ENCODE measurements at regions not wholly inside any gene's neighbourhood (a gene's known extent, or its start where the extent isn't known, plus 50 kb on each side); places are given as distances from the start of the nearest gene placed in this dataset.

DNA sequence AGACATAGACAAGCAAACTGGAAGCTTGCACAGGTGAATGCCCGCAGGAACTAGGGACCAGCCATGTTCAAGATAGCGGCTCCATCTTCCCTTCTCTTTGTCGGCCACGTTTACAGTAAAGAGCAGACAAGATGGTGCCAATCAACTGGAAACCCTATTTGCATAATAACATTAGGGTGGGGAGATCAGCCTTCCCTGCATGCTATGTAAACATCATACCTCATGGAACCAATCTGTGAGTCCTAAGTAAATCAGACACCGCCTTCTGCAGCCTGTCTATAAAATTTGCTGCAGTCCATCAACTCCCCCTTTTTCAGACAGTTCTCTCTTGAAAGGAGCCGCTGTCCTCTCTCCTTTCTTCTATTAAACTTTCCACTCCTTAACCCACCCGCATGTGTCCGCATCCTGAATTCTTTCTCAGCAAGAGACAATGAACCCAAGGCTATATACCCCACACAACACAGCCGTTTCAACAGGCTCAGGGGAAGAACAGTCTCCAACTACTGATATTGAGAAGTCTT lies 384.4 kb downstream of the EIPR1 start:
- DNase-seq (ENCODE audit: low read depth): no peak

DNA sequence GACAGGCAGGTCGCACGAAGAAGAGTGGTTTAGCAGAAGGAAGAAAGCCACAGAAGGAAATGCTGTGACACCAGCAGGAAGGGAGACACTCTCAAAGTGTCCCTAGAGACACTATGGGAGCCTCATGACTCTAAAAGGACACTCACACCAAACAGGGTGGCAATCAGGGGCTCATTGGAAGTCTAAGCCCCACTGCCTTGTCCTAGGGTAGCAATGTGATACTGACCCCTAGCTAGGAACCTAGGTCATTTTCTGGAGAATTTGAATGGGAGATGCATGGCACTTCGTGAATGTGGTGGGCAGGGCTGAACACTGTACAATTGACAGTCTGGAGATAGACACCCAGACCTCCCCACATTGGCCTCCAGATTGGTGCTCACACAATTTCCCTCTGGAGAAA lies 385.0 kb downstream of the EIPR1 start:
- DNase-seq (ENCODE audit: low read depth): no peak

DNA sequence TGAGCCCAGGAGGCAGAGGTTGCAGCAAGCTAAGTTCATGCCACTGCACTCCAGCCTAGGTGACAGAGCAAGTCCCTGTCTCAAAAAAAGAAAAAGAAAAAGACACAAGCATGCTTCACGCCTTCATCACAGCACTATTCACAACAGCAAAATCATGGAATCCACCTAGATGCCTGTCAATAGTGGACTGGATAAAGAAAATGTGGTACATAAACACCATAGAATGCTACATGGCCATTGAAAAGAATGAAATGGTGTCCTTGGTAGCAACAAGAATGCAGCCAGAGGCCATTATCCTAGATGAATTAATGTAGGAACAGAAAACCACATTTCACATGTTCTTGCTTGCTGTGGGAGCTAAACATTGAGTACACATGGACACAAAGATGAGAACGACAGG lies 392.6 kb downstream of the EIPR1 start:
- no peak for DNase-seq (ENCODE audit: low read depth)

DNA sequence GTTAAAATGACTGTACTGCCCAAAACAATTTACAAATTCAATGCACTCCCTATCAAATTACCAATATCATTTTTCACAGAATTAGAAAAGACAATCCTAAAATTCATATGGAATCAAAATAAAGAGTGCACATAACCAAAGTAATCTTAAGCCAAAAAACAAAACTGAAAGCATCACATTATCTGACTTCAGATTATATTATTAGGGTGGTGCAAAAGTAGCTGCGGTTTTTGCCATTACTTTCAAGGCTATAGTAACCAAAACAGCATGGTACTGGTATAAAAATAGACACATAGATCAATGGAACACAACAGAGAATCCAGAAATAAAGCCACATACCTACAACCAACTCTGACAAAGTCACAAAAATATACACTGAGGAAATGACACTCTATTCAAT lies 396.6 kb downstream of the EIPR1 start:
- DNase-seq (ENCODE audit: low read depth): no peak

DNA sequence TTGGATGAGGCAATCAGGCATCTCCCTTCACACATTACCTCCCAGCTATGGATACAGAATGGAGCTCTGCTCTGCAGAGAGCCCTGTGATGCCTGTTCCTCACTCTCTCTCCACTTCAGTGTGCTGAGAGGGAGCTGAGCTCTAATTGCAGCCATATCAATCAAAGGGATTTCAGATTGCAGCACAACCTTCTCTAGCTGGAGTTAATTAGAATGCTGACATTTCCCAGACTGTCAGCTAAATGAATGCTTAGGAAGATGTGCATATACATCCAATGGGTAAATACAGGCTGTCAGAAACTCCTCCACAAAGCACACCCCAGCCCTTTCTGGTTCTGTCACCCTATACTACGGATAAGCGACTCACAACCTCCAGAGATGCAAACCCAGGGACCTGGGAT lies 402.6 kb downstream of the EIPR1 start:
- no peak for DNase-seq (ENCODE audit: low read depth)

DNA sequence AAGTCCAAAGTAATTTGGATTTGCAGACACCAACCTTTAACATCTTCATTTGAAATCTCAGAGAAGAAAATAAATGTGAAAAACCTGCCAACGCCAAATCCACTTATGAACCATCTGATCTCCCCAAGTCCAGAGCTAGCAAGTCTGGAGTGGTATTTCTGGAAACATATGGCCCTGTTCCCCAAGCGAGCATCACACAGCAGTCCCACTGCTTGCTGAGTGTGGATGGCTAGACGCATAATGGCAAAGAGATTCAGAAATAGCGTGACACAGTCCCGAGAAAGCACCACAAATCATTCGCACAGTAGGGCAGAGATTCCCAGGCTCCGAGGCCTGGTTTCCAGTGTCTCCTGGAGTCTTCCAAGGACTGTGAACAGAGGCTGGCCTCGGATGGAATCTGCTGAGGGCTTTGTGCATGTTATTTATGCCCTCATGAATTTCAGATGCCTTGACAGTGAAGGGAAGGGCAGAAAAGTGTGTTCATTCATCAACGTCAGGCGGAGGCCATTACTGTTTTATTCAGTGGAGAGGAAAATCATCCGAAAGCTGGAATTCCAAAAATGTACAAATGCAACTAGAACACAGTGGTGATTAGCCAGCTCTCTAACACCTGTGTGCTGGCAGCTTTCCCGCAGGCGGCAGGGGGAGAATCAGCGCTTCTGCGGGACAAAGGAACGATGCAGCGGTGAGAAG lies 417.0 kb downstream of the EIPR1 start:
- DNase-seq (ENCODE audit: low read depth): no peak

DNA sequence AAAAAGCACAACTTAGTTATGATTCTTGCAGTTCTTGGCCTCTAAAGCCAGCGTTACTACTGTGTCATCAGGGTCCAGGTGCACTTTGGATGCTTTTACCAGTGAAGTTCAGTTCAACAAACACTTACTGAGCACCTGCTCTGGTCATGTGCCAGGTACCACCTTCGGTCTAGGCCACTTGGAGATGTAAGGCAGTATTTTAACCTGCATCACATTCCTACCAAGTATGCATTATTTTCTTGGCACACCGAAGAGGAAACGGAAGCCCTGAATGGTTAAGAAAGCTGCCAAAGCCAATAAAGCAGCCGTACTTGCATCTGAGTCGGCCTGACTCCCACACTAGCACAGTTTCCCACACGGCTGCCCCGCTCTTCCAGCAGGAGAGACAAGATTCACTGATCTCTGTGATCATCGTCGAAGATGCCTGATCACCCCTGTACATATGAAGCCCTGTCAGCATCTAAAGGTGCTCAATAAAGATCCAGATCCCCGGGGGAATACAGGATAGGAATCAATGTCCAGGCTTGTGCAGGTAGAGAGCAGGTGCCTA lies 427.1 kb downstream of the EIPR1 start:
- no peak for DNase-seq (ENCODE audit: low read depth)

DNA sequence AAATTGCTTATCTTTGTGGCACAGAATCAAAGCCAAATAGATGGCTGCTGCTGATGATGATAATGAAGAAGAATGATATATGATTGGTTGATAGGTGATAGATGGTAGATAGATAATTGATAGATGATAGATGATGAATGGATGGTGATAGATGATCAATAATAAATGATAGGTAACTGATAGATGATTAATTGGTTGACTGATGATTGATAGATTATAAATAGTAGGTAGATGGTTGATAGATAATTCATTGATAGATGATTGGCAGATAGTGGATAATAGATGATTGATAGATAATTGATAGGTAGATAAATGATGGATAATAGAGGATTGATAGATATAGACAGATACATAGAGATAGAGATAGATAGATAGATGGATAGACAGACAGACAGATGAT lies 430.2 kb downstream of the EIPR1 start:
- no peak for DNase-seq (ENCODE audit: low read depth)

DNA sequence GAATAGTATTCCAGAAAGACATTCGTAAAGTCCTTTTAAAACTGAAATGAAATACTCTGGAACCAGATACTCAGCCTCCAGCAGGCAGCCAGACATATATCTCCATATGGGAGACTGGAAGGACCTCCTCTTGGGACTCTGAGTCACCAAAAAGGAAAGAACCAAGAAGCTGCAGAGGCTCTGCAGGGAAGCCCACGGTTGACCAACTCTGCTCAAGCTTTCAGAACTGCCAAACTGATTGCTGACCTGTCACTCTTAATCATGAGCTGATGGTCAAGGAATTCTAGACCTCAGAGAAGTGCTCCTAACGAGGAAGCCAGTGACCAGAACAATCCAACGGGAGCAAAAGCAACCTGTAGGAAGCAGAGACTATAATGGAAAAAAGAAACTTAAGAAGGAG lies 434.7 kb downstream of the EIPR1 start:
- DNase-seq (ENCODE audit: low read depth): no peak

DNA sequence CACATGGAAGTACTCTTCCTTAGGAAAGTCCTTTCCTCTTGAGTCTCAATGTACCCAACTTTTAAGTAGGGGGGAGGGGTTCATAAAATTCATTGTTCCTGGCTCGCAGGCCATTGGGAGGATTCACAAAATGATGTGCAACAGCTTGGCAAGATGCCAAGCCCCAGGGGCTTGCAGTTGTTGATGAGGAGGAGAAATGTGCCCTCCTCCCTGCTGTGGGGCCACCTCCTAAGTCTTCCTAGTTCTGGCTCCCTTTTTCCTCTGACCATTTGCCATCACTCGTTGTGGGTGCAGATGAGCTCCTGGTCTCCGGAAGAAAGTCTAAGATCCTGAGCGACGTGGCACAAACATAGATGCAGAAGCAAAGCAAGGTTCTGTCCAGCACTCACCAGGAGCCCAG lies 435.4 kb downstream of the EIPR1 start:
- DNase-seq (ENCODE audit: low read depth): no peak

DNA sequence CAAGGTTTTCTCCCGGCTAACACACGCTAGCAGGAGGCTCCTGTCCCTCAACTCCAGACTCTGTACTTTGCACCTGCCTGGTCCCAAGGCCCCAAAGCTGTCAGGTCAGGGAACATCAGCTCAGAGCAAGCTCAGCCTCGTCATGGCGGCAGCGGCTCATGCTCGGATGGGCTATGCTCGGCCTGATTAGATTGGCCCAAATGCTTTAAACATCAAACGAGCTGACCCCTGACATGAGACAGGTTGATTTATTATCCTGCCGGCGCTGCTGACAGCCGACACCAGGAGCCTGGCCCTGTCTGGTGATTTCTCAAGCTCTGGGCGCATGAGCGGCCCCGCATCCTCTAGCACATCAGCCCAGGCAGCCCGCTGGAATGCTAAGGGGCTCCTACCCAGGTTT lies 436.4 kb downstream of the EIPR1 start:
- no peak for DNase-seq (ENCODE audit: low read depth)

DNA sequence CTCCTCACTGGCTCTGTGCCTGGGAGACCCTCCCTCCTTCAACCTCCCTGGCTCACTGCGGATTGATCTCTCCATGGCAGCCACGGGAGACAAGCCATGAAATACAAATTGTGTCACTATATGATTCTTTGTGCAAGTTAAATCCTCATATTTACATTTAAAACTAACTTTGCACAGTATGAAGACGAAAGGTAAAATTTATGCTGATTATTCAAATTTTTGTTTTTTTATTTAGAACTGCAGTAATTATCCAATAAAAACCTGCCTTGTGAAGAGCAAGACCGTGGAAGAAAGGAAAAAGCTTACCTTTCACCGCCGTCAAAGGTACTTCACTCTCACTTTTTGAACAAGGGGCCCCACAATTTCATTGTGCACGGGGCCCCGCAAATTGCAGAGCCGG lies 436.9 kb downstream of the EIPR1 start:
- DNase-seq (ENCODE audit: low read depth): no peak

DNA sequence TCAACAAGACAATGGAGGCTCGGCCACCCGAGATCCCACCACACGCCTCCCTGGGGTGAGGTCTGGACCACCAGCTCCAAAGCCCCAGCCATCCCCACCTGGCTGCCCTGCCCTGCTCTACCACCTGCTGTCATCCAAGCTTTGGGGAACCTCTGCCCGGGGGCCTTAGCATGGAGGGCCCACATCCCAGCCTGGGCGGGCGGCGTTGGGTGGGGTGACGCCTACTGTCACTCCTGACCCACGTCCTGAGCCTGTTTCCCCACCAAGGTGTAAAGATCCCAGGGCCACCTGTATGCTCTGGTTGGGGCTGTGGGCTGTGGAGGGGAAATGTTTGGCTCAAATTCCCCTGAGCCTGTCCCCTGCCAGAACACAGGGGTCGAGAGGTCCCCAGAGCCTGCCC lies 437.6 kb downstream of the EIPR1 start:
- no peak for DNase-seq (ENCODE audit: low read depth)

DNA sequence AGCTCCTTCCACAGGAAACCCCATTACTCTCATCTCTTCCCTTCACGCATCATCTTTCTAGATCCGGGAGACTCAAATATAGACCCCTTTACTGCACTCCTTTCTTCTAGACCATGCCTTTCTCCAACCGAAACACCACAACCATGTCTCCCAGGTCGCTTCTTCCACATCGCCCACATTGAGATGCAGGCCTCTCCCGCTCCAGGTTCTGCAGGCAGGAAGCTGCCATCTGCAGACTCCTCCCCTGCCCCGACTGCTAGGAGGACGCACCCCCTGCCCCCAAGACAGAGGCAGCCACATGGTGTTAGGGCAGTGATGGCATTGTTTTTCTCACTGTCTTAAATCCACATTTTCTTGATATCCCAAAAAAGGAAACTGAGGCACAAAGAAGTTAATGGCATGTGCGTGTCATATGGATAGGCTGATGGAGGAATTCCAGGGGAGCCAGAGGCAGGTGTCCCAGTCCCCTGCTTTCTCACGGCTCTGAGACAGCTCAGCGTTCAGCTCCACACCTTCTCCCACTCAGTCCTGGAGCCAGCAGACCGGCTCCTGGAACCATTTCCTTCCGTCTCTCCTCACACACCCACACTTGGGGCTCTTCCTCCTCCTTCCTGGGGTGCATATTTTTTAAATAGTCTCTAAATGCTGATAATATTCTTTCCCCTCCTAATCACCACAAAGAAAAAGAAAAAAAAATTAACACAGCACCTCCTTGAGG lies 438.4 kb downstream of the EIPR1 start:
- DNase-seq (ENCODE audit: low read depth): no peak

DNA sequence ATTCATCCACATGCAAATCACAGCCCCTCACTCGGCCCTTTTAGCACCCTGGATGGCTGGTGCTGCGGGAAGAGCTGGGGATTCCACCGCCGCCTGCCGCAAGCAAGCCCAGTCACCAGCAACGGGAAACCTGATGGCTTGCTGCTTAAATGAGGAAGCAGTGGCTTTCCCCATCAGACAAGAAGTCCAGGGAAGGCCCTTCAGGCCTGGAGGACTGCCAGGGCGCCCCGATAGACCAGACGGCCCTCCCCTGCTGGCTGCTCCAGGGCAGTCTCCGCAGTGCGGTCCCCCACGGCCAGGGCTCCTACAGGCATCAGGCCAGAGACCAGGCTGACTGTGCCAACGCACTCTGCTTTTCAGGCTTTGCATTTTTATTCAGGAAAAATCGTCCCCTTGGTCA lies 439.1 kb downstream of the EIPR1 start:
- no peak for DNase-seq (ENCODE audit: low read depth)

DNA sequence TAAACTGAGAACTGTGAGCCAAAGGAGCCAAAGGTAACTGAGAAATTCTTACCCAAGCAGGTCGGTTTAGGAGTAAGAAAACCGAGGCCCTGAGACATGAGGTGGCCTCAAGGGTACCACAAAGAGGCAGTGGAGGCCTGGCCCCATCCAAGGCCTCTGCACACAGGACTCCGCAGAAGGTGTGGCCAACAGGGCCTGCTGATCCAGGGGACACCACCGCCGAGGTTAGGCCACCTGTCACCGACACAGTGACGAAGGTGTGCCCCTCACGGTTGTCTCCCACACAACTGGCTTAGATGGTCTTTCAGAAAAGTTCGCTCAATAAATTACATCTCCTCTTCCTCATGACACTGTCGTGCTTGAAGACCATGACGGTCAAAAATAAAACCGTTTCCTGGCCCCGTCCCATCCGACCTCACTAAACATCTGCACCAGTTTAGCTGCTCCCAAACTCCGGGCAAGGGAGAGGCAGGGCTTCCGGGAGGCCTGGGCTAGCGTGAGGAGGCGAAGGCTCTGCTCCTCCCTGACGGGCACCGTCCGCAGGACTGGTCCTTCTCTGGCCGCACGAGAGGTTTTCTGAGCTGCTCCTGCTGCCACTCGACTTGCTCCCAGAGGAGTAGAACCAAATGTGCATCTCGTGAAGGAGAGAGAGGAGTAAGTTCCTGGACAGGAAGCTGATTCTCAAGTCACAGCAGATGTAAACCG lies 442.0 kb downstream of the EIPR1 start:
- no peak for DNase-seq (ENCODE audit: low read depth)

DNA sequence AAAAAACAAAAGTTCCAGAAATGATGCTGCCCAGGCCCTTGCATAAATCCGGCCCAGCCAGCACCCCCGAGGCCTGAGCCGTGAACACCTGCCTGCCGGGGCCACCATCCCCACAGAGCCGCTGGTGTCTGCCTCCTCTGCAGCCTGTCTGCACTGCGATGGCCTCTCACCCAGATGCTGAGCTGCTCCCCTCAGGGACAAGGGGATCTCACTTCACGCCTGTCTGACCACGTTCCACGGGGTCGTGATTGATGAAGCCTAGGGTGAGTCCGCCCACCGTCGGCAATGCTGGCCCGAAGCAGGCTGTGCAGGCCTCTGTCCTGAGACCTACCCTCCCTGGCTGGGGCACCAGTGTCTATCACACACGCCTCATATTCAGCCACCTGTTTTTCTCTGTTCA lies 444.2 kb downstream of the EIPR1 start:
- no peak for DNase-seq (ENCODE audit: low read depth)

DNA sequence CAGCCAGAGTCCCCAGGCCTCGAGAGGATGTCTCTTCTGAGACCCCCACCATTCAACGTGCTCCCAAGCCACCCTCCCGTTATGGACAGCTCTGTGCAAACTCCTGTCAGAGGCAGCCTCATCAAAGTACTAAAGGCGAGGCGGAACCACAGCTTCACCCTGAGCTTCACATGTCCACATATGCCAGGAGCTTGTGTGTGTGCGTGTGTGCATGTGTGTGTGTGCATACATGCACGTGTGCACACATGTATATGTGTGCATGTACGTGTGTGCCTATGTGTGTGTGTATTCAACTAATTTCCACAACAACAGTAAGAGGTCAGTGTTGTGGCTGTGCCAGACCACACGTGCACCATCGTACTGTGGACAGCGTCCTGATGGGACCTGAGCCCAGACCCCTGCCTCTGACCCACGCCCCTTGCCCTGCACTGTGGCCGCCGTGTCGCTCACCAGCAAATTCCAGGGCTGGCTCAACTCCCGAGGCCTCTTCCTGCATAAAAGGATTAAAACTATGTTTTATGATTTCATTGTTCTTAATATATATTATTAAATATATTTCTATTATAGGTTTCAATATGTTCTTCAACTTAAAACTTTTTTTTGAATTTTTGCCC lies 444.8 kb downstream of the EIPR1 start:
- no peak for DNase-seq (ENCODE audit: low read depth)

DNA sequence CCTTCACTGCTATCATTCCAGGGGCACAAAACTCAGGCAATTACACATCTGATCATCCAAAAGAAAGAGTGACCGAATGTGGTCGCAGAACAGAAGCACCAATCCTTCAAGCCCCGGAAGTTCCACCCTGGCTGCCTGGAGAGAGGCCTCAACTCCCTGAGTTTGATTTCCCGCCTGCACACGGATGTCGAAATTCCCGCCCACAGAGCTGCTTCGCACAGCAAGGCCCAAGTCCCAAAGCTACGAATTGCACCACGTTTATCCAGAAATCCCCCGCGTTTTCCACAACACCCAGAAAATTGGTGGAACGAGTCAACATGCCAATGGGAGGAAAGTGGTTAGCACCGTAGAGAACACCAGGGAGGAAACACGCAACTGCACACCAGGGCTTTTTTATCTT lies 445.4 kb downstream of the EIPR1 start:
- no peak for DNase-seq (ENCODE audit: low read depth)

DNA sequence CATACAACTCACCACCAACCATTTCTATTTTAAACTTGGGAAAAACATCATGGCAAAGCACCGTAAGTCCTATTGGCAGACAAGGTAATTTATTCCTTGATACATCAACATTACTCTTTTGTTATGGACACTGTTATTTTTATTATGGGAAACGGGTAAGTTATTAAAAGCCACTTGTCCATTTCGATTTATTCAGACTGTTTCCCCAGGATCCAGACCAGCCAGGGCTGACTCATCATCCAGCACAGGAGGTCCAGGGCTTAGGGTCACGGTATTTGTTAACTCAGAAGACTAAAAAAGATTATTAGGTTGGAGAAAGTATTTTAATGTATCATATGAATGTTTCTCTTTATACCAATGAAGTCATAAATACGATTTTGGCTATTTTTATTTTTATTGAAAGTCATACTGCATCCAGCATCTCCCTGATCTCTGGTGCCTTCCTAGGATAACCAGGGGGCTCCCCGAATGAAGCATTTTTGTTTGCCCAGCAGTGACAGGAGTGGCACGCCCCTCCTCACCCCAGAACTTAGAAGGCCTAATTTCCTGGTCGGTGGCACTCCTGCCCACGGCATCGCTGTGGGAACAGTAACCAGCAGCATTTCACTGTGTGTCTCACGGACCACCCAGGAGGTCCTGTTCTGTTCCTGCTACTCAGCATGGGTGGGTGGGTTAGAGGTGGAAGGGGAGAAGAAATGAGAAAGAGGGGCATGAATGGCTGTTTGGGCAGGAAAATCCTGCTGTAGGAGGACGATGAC lies 446.1 kb downstream of the EIPR1 start:
- no peak for DNase-seq (ENCODE audit: low read depth)

DNA sequence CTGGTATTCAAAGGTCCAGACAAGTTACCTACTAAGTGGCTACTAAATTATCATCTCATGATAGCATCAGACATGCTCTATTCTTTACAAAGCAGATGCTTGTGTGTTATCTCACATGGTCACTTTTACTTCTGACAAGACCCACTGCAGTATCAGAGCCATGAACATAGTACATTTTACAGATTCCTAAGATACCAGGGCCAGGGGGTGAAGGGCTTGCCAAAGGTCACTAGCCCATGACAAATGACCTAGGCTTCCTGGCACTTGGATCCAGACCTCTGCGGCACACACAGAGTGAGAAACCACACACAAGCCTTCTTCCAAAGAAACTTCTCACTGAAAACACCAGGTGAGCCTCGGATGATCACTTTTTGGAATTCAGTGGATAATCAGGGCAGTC lies 446.8 kb downstream of the EIPR1 start:
- DNase-seq (ENCODE audit: low read depth): no peak

DNA sequence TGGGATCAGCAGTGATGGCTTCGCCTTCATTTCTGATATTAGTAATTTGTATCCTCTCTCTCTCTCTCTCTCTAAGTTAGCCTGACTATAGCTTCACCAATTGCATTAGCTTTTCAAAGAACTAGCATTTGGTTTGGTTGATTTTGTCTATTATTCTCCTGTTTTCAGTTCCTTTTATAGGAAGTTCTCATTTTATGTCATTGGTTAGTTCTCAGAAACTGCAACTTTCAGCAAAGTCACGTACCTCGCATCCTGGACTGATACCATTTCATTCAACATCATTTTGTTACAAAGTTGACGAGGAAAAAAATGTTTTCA lies 450.8 kb downstream of the EIPR1 start:
- DNase-seq (ENCODE audit: low read depth): no peak
